ENCODE measurements at regions not wholly inside any gene's neighbourhood (a gene's known extent, or its start where the extent isn't known, plus 50 kb on each side); places are given as distances from the start of the nearest gene placed in this dataset.

GRCh38 chr18:40402052-40402451 lies 1553.0 kb upstream of the PIK3C3 start:
- DNase-seq = no peak

GRCh38 chr18:40388121-40388520 lies 1566.9 kb upstream of the PIK3C3 start:
- DNase-seq = no peak

GRCh38 chr18:40387130-40387787 lies 1567.8 kb upstream of the PIK3C3 start:
- no peak for DNase-seq

GRCh38 chr18:40382197-40382596 lies 1572.8 kb upstream of the PIK3C3 start:
- no peak for DNase-seq

- no peak for DNase-seq
Measured at GRCh38 chr18:40380686-40381439, 1574.2 kb upstream of the PIK3C3 start.

GRCh38 chr18:40375837-40376236 lies 1579.2 kb upstream of the PIK3C3 start:
- DNase-seq = no peak

GRCh38 chr18:40371673-40372072 lies 1583.4 kb upstream of the PIK3C3 start:
- no peak for DNase-seq

- no peak for DNase-seq
Measured at GRCh38 chr18:40367576-40367975, 1587.5 kb upstream of the PIK3C3 start.

GRCh38 chr18:40366521-40366920 lies 1588.5 kb upstream of the PIK3C3 start:
- DNase-seq = no peak

GRCh38 chr18:40365526-40365925 lies 1589.5 kb upstream of the PIK3C3 start:
- DNase-seq = no peak

- DNase-seq = no peak
Measured at GRCh38 chr18:40360558-40360957, 1594.5 kb upstream of the PIK3C3 start.

GRCh38 chr18:40357536-40357935 lies 1597.5 kb upstream of the PIK3C3 start:
- DNase-seq = no peak

GRCh38 chr18:40356168-40356567 lies 1598.9 kb upstream of the PIK3C3 start:
- no peak for DNase-seq

- no peak for DNase-seq
Measured at GRCh38 chr18:40355726-40356125, 1599.3 kb upstream of the PIK3C3 start.

- DNase-seq = no peak
Measured at GRCh38 chr18:40348196-40348595, 1606.8 kb upstream of the PIK3C3 start.

GRCh38 chr18:40347261-40347660 lies 1607.8 kb upstream of the PIK3C3 start:
- no peak for DNase-seq

- DNase-seq = no peak
Measured at GRCh38 chr18:40346146-40346545, 1608.9 kb upstream of the PIK3C3 start.

- no peak for DNase-seq
Measured at GRCh38 chr18:40341701-40342100, 1613.3 kb upstream of the PIK3C3 start.

- no peak for DNase-seq
Measured at GRCh38 chr18:40338284-40338683, 1616.8 kb upstream of the PIK3C3 start.

GRCh38 chr18:40326985-40327384 lies 1628.0 kb upstream of the PIK3C3 start:
- no peak for DNase-seq

- no peak for DNase-seq
Measured at GRCh38 chr18:40325988-40326387, 1629.0 kb upstream of the PIK3C3 start.

- no peak for DNase-seq
Measured at GRCh38 chr18:40314199-40314598, 1640.8 kb upstream of the PIK3C3 start.

- no peak for DNase-seq
Measured at GRCh38 chr18:40313030-40313642, 1641.9 kb upstream of the PIK3C3 start.

GRCh38 chr18:40307627-40308026 lies 1647.4 kb upstream of the PIK3C3 start:
- no peak for DNase-seq

All from hippocampal formation (tissue), 2 donors.